ENCODE measurements at regions not wholly inside any gene's neighbourhood (a gene's known extent, or its start where the extent isn't known, plus 50 kb on each side); places are given as distances from the start of the nearest gene placed in this dataset.

DNA sequence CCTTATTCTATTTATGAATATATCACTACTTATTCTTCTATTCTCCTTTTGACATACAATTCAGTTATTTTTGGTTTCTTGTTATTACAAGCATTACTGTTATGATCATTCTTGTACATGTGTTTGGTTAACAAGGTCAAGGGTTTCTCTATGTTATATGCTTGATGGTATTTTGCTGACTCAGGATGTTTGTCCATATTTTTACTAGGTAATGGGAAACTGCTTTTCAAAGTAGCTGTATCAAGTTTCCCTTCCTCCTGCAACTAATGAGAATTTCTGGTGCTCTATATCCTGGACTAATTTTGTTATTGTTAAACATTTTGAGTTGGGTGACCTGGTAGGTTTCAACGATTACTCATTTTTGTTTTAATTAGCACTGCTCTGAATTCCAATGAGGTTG, 841.0 kb downstream of the OTOL1 start:
- H3K4me3 ChIP-seq (ENCODE audit: low read depth, low read length), result no peak overlapping the region
- TF ChIP-seq, protein P1, sequence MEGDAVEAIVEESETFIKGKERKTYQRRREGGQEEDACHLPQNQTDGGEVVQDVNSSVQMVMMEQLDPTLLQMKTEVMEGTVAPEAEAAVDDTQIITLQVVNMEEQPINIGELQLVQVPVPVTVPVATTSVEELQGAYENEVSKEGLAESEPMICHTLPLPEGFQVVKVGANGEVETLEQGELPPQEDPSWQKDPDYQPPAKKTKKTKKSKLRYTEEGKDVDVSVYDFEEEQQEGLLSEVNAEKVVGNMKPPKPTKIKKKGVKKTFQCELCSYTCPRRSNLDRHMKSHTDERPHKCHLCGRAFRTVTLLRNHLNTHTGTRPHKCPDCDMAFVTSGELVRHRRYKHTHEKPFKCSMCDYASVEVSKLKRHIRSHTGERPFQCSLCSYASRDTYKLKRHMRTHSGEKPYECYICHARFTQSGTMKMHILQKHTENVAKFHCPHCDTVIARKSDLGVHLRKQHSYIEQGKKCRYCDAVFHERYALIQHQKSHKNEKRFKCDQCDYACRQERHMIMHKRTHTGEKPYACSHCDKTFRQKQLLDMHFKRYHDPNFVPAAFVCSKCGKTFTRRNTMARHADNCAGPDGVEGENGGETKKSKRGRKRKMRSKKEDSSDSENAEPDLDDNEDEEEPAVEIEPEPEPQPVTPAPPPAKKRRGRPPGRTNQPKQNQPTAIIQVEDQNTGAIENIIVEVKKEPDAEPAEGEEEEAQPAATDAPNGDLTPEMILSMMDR (IDR thresholded peaks at IDR 0.05; ENCODE audit: insufficient read depth, low read length, poor library complexity, severe bottlenecking), result no peak
- no peaks in the 10 kb centered on the region for H3K36me3 ChIP-seq (ENCODE audit: control insufficient read depth, insufficient read depth, low read length)
- no peaks in the 10 kb centered on the region for H3K27me3 ChIP-seq (ENCODE audit: control insufficient read depth, insufficient read depth, low read length)
- DNase-seq (ENCODE audit: low read depth), result no peak

DNA sequence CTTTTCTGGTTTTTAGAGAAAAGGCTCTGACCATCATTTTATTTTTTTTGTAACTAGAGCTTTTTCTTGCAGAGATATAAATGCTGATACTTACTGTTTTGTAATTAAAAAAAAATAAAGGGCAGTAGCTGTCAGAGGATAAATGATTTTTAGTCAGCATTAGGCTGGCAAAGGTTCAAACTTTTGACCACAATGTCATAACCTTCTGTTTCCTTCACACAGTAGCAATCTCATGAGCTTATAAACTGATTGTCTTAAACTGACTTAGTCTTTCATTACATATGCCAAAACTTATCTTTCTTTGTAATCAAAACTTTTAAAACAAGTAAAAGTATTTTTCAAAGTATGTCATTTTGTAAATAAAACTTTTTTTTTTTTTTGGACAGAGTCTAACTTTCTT, 841.9 kb downstream of the OTOL1 start:
- TF ChIP-seq, protein P1 (IDR thresholded peaks at IDR 0.05; ENCODE audit: insufficient read depth, low read length, poor library complexity, severe bottlenecking), result no peak
- Histone ChIP-seq H3K27me3 (ENCODE audit: control insufficient read depth, insufficient read depth, low read length) (no peaks in the 10 kb centered on the region), H3K36me3 (ENCODE audit: control insufficient read depth, insufficient read depth, low read length) (no peaks in the 10 kb centered on the region), H3K4me3 (ENCODE audit: low read depth, low read length) (no peak overlapping the region)
- no peak for DNase-seq (ENCODE audit: low read depth)

DNA sequence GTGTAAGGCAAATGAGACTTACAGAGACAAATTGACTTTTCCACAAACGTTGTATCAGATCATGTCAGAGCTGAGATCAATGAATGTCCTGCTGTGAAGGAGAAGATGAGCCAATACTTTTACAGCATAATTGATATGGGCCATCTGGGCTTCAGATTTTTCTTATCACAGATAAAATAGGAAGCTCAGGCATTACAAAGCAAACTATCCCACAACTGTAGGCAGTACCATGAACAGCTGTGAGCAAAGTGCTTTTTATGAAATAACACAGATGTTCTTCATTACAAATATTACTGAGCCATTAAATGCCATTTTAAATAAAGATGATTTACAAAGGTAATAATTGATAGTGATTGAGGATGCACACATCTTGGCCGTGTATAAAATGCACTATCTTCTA, 852.3 kb downstream of the OTOL1 start:
- Histone ChIP-seq H3K27me3 (ENCODE audit: control insufficient read depth, insufficient read depth, low read length) (no peaks in the 10 kb centered on the region), H3K36me3 (ENCODE audit: control insufficient read depth, insufficient read depth, low read length) (no peaks in the 10 kb centered on the region), H3K4me3 (ENCODE audit: low read depth, low read length) (no peak overlapping the region)
- no peak for DNase-seq (ENCODE audit: low read depth)
- TF ChIP-seq, protein P1 (IDR thresholded peaks at IDR 0.05; ENCODE audit: insufficient read depth, low read length, poor library complexity, severe bottlenecking), result no peak

DNA sequence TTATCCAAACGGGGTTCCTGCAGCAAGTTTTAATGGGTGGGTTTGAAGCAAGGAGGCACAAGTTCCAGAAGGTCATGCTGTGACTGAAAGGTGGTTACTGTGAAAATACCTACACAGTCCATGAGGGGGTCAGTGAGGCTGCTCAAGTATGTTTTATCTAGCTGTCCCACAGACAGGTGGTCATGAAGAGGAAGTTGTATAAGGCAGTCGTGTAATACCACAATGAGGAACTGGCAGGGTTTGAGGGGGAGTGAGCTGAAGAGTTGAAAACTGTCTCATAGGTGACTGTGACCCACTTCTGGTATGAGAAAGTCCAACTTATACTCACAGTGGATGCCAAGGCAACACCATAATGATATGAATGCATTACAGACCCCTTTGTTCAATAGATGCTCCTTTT, 856.8 kb downstream of the OTOL1 start:
- Histone ChIP-seq H3K4me3 (ENCODE audit: low read depth, low read length) (no peak overlapping the region), H3K27me3 (ENCODE audit: control insufficient read depth, insufficient read depth, low read length) (no peaks in the 10 kb centered on the region), H3K36me3 (ENCODE audit: control insufficient read depth, insufficient read depth, low read length) (no peaks in the 10 kb centered on the region)
- TF ChIP-seq, protein P1 (IDR thresholded peaks at IDR 0.05; ENCODE audit: insufficient read depth, low read length, poor library complexity, severe bottlenecking), result no peak
- DNase-seq (ENCODE audit: low read depth), result no peak

DNA sequence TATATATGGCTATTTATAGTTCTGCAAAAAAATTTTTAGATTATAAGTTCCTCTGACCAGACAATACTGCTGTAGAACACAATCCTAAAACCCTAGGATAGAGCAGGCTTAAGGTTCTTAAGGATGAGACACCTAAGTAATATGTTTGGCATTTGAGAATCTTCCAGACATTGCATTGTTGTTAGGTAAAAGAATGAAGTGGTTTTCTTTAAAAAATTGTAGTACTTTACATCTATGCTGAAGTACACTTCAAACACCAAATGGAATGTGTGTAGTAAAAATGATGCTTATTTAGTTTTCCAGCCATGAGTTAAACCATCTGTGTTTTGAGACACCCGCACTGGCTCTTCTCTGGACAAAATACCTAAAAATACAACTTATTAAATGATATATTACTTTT, 857.7 kb downstream of the OTOL1 start:
- no peaks in the 10 kb centered on the region for H3K36me3 ChIP-seq (ENCODE audit: control insufficient read depth, insufficient read depth, low read length)
- no peak for DNase-seq (ENCODE audit: low read depth)
- TF ChIP-seq, protein P1 (IDR thresholded peaks at IDR 0.05; ENCODE audit: insufficient read depth, low read length, poor library complexity, severe bottlenecking), result no peak
- H3K27me3 ChIP-seq (ENCODE audit: control insufficient read depth, insufficient read depth, low read length), result no peaks in the 10 kb centered on the region
- H3K4me3 ChIP-seq (ENCODE audit: low read depth, low read length), result no peak overlapping the region

DNA sequence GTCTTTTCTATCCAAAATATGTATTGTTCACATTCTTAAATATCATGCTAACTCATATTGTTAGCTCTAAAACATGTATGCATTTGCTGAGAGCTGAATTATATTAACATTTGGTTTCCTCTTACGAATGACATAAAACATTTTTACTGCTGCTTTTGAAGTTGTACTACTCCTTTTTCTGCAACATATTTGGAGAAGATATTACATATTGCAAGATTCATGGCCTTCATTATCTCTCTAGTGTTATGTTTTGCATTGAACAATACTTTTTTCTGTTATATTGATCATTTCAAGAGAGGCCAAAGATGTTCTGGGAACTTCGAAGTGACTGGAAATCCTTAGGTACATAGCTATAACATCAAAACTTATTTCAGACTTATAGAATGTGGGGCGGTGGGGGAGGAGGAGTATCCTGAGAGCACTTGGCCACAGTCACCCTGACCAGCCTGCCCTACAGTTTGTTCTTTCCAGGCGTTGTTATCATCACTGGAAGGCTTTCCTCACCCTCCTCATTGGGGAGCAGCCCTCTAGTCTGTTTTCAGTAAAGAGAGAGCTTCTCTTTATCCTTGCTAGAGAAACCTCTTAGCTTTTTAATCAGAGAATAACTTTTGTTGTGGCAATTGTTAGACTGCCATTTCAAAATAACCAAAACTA, 868.6 kb downstream of the OTOL1 start:
- Histone ChIP-seq H3K36me3 (ENCODE audit: control insufficient read depth, insufficient read depth, low read length) (no peaks in the 10 kb centered on the region), H3K4me3 (ENCODE audit: low read depth, low read length) (no peak overlapping the region), H3K27me3 (ENCODE audit: control insufficient read depth, insufficient read depth, low read length) (no peaks in the 10 kb centered on the region)
- TF ChIP-seq, protein P1 (IDR thresholded peaks at IDR 0.05; ENCODE audit: insufficient read depth, low read length, poor library complexity, severe bottlenecking), result no peak
- DNase-seq (ENCODE audit: low read depth), result no peak
